Endothelial cell of umbilical vein (primary cell): ENCODE measurements at regions not wholly inside any gene's neighbourhood (a gene's known extent, or its start where the extent isn't known, plus 50 kb on each side); places are given as distances from the start of the nearest gene placed in this dataset.

Experiments
- EZH2 ChIP-seq: IDR thresholded peaks from 2 replicates; pipeline ENCODE4 v1.6.1; 2012; ENCODE audit warnings: borderline replicate concordance, low read depth, mild to moderate bottlenecking, moderate library complexity, low read length, inconsistent platforms; ENCODE audit not compliant: severe bottlenecking
- FOS ChIP-seq: IDR thresholded peaks from 2 replicates; pipeline ENCODE4 v1.6.1; 2011; ENCODE audit warnings: mild to moderate bottlenecking, low read length, moderate library complexity, borderline replicate concordance; ENCODE audit not compliant: insufficient read depth
- JUN ChIP-seq: IDR thresholded peaks from 2 replicates; pipeline ENCODE4 v1.6.1; 2011; ENCODE audit warnings: borderline replicate concordance, low read depth; ENCODE audit not compliant: insufficient read length, insufficient read depth
- MYC ChIP-seq: IDR thresholded peaks from one replicate; pipeline ENCODE4 v1.6.1; 2011; ENCODE audit warnings: mild to moderate bottlenecking, low read depth, low read length
- POLR2A ChIP-seq: IDR thresholded peaks from 2 replicates; pipeline ENCODE4 v1.6.1; 2012; ENCODE audit warnings: low read depth, mild to moderate bottlenecking, control low read depth, low read length
- POLR2AphosphoS5 ChIP-seq: IDR thresholded peaks from 2 replicates; pipeline ENCODE4 v1.6.1; 2012; ENCODE audit warnings: low read depth, mild to moderate bottlenecking, control low read depth, low read length, moderate library complexity; ENCODE audit not compliant: insufficient read depth
- TF ChIP-seq, protein P1 (sequence below), 2 donors: IDR thresholded peaks; 1 replicate in 1 of 2; 2 replicates in 1 of 2; pipeline ENCODE4 v1.5.1; 2011; ENCODE audit warnings: low read length in 2 of 2, mild to moderate bottlenecking in 2 of 2, moderate library complexity in 2 of 2, control low read depth in 1 of 2, inconsistent platforms in 1 of 2, low read depth in 1 of 2; ENCODE audit not compliant: insufficient read depth in 1 of 2; ENCODE audit errors: extremely low read depth in 1 of 2
- TF ChIP-seq, protein P2 (sequence below): IDR thresholded peaks from 2 replicates; pipeline ENCODE4 v1.6.1; 2011; ENCODE audit not compliant: insufficient read depth, insufficient read length

GRCh38 chr17:73743518-73744201 lies 99.4 kb upstream of the SDK2 start:
- TF ChIP-seq FOS (no peak), POLR2A (no peak), POLR2AphosphoS5 (no peak), MYC (no peak), EZH2 (no peak), JUN (no peak)
- TF ChIP-seq, protein P1, sequence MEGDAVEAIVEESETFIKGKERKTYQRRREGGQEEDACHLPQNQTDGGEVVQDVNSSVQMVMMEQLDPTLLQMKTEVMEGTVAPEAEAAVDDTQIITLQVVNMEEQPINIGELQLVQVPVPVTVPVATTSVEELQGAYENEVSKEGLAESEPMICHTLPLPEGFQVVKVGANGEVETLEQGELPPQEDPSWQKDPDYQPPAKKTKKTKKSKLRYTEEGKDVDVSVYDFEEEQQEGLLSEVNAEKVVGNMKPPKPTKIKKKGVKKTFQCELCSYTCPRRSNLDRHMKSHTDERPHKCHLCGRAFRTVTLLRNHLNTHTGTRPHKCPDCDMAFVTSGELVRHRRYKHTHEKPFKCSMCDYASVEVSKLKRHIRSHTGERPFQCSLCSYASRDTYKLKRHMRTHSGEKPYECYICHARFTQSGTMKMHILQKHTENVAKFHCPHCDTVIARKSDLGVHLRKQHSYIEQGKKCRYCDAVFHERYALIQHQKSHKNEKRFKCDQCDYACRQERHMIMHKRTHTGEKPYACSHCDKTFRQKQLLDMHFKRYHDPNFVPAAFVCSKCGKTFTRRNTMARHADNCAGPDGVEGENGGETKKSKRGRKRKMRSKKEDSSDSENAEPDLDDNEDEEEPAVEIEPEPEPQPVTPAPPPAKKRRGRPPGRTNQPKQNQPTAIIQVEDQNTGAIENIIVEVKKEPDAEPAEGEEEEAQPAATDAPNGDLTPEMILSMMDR (IDR thresholded peaks at IDR 0.05; ENCODE audit: extremely low read depth in 1 of 2, insufficient read depth in 1 of 2, low read depth in 1 of 2, low read length in 2 of 2): no peak
- TF ChIP-seq, protein P2, sequence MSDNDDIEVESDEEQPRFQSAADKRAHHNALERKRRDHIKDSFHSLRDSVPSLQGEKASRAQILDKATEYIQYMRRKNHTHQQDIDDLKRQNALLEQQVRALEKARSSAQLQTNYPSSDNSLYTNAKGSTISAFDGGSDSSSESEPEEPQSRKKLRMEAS: no peak
